ENCODE measurements at regions not wholly inside any gene's neighbourhood (a gene's known extent, or its start where the extent isn't known, plus 50 kb on each side); places are given as distances from the start of the nearest gene placed in this dataset.
"Not testable (repeated sequence)": the region's sequence is repeated elsewhere in the genome, so short reads cannot be mapped to it uniquely, and the experiment has no call there.

- no peak for DNase-seq (ENCODE audit: low spot score)
Observed at GRCh38 chr20:60170116-60170515, 211.9 kb downstream of the CDH26 start.

- no peak for DNase-seq (ENCODE audit: low spot score)
Observed at GRCh38 chr20:60171313-60171712, 213.1 kb downstream of the CDH26 start.

- no peak for DNase-seq (ENCODE audit: low spot score)
Observed at GRCh38 chr20:60171738-60172137, 213.5 kb downstream of the CDH26 start.

GRCh38 chr20:60172346-60172984 is 214.2 kb downstream of the CDH26 start:
- DNase-seq (ENCODE audit: low spot score) = no peak

GRCh38 chr20:60177080-60177479 is 218.9 kb downstream of the CDH26 start:
- no peak for DNase-seq (ENCODE audit: low spot score)

DNA sequence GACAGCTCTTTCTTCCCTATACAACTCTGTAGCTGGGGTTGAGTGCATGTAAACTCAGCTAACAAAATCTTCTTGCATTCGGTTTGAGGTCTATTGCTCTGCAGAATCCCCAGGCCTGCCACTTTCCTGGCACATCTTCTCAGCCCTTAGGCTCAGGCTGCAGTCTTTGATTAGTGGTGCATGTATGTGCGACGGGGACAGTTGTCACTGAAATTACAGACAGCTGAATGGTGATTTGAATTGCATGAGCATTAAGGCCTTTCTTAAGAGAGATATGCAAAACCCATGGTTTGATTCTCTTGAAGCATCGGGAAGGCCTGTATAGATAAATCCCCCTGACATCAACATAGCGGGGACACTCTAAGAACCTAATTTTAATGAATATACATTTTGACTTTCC is 222.8 kb downstream of the CDH26 start:
- DNase-seq (ENCODE audit: low spot score) = no peak

GRCh38 chr20:60186412-60186811 is 228.2 kb downstream of the CDH26 start:
- DNase-seq (ENCODE audit: low spot score) = no peak

DNA sequence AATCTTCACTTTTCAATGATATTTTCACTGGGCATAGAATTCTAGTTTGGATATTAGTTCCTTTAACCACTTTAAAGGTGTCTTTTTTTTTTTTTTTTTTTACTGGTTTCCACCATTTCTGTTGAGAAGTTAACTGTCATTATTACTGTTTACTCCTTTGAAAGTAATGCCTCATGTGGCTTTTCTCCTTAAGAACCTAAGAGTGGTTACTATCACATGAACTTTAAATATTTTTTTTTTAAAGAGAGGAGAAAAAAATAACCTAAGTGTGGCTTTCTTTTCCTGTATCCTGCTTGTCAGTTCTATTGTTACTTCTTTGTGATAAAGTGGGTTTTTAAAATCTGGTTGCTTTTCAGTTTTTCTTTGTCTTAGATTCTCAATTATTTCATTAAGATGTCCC is 229.5 kb downstream of the CDH26 start:
- no peak for DNase-seq (ENCODE audit: low spot score)

DNA sequence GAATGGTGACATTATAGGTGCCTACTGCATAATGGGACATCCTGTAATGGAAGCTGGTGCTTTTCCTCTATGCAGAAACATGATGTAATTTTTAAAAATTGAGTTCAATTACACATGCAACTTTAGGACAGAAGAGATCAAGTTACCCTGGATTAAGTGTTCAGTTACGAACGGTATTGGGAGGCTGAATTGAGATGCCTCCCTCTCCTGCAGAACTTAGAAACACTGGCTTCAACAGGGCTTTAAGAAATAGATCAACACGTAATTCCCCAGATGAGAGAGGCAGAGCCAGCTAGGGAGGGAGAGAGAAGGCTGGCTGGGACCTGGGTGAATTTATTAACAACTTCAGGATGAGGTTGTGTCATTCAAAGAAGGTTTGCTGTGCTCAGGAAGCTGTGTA is 232.8 kb downstream of the CDH26 start:
- no peak for DNase-seq (ENCODE audit: low spot score)

DNA sequence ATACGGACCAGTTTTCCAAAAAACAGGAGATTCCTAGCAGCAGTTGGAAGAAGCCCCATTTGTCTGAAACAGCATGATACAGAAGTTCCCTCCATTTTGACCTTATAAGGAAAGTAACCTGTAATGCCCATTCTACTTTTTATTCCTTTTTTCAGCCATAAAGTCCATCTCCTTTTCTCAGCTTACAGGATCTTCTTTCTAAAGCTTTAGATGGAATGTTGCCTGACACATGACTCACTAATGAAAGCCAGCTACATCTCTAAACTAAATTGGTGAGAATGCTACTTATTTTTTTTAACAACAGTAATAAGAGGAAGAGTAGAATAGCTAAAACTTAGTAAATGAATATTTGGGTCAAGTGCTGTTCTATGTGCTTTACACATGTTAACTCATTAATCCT is 234.1 kb downstream of the CDH26 start:
- DNase-seq (ENCODE audit: low spot score) = no peak

- not testable (repeated sequence) for DNase-seq (ENCODE audit: low spot score)
Observed at GRCh38 chr20:60199132-60199531, 240.9 kb downstream of the CDH26 start.

DNA sequence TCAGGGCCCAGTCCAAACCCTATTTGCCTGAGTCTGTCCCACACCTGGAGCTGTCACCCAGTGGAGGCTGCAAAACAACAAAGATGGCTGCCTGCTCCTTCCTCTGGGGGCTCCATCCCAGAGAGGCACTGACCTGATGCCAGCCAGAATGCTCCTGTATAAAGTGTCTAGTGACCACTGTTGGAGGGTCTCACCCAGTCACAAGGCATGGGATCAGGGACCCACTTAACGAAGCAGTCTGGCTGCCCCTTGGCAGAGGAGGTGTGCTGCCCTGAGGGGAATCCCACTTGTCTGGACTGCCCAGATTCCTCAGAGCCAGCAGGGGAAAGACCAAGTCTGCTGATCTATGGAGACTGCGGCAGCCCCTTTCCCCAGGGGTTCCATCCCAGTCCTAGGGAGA is 241.6 kb downstream of the CDH26 start:
- no peak for DNase-seq (ENCODE audit: low spot score)

GRCh38 chr20:60200305-60200918 is 242.2 kb downstream of the CDH26 start:
- no peak for DNase-seq (ENCODE audit: low spot score)

GRCh38 chr20:60201198-60201835 is 243.1 kb downstream of the CDH26 start:
- no peak for DNase-seq (ENCODE audit: low spot score)

DNA sequence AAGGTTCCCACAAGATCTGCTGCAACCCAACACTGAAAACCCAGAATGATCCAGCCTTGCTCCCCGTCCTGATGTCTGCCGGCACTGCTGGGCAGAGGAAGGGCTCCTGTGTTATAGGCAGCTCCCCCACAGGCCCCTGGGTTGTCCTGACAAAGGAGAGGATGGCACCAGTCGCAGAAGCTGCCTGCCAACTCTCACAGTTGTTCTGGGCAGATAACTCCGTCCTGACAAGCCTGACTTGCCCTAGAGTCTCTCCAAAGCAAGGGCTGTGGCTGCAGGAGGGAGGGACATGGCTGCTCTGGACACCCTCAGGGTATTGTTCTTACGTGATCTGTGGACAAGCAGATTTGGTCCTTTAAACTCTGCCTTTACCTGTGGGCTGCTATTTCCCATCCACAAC is 243.8 kb downstream of the CDH26 start:
- DNase-seq (ENCODE audit: low spot score) = no peak

DNA sequence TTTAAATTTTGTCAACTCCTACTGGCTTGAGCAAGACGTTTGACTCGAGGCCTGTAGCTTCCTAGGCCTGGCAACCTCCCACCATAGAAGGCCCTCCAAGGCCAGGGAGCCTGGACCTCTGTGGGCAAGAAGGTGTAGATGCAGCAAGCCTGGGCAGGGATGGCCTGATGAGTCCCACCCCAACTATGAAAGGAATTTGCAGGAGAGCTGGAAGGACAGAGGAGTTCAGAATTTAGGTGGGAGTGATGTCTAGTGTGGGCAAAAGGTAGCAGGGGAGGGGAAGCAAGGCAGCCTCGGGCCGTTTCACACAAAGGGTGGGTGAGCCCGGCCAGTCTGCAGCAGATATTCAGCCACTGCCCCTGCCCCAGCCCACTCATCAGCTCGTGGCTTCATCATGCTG is 245.2 kb downstream of the CDH26 start:
- no peak for DNase-seq (ENCODE audit: low spot score)

DNA sequence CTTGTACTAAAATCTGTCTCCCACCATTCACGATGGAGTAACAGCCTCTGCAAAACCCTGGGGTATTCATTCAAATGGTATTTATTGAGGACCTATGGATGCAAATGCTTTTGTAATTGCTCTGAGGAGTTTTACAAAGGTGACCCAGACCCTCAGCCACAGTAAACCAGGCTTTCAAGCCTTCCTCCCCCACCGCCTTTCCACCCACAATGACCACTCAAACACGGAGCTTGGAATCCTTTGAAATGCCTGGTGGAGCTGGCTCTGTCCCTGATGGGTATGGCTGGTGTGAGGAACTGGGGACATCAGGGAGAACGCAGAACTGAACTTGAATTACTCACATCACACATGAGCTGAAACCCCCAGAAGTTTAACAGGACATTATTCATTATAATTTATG is 246.4 kb downstream of the CDH26 start:
- DNase-seq (ENCODE audit: low spot score) = no peak

GRCh38 chr20:60206259-60206658 is 248.0 kb downstream of the CDH26 start:
- DNase-seq (ENCODE audit: low spot score) = no peak

DNA sequence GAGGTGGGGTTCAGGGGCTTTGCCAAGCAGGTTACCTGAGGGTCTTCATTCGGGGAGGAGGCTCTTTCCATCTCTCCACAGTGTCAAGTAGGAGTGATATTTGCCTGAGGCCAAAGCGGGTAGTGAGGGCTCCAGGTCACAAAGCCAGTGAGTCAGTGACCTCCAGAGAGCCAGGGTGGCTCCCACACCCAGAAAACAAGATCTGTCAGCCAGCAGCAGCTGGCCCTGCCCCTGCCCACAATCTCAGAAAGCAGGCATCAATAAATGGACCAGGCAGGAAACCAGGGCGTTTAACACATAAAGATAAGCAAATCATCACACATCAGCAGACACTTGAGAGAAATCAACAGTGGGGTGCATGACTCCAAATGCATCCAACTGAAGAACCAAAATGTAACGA is 250.8 kb downstream of the CDH26 start:
- no peak for DNase-seq (ENCODE audit: low spot score)

DNA sequence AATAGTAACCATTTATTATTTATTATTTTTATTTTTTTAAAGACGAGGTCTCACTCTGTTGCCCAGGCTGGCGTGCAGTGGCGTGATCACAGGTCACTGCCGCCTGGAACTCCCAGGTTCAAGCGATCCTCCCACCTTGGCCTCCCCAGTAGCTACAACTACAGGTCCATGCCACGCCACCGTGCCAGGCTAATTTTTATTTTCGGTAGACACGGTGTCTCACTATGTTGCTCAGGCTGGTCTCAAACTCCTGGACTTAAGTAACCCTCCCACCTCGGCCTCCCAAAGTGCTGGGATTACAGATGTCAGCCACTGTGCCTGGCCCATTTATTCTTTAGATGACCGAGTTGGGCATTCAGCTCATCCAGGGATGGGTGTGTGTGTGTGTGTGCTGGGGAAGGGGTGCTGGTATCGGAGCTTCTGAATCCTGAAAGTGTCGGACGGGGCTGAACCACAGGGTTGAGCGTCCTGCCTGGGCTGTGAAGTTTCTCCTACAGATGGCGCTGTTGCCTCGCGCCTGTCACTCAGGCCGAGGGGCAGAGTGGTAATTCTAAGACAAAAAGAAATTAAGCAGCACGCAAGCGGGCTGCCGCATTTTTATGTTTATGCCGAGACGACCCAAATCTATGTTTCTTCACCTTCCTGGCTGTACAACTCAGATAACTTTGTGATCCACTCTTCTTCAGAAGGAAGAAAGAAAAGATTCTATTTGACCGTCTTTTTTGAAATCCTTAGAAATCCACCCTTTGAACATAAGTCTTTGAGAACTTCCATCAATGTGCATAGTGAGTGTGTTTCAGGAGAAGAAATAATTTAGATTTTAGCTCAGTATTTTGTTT is 252.8 kb downstream of the CDH26 start:
- DNase-seq (ENCODE audit: low spot score) = peak; percentile 37

GRCh38 chr20:60211618-60212463 is 253.6 kb downstream of the CDH26 start:
- no peak for DNase-seq (ENCODE audit: low spot score)

GRCh38 chr20:60212695-60213094 is 254.5 kb downstream of the CDH26 start:
- no peak for DNase-seq (ENCODE audit: low spot score)

Data from CD4-positive, alpha-beta T cell treated with Interleukin-6 at 100 ng/mL for 8 hours (primary cell).